HCT116 (cell line): ENCODE measurements at regions not wholly inside any gene's neighbourhood (a gene's known extent, or its start where the extent isn't known, plus 50 kb on each side); places are given as distances from the start of the nearest gene placed in this dataset.

Source experiments
- ATF3 ChIP-seq: IDR thresholded peaks from 2 replicates; pipeline ENCODE4 v1.6.1; 2012
- CBX3 ChIP-seq: IDR thresholded peaks from 2 replicates; pipeline ENCODE4 v1.6.1; 2012; ENCODE audit warnings: low read depth
- CEBPB ChIP-seq: IDR thresholded peaks from 2 replicates; pipeline ENCODE4 v1.6.1; 2012; ENCODE audit warnings: low read depth
- EZH2 ChIP-seq: fragments of 200-600 bp; sonication (generic); IDR thresholded peaks from 2 replicates; pipeline ENCODE4 v1.6.1; 2017; ENCODE audit warnings: antibody characterized with exemption, mixed run types
- EZH2phosphoT487 ChIP-seq: fragments of 200-600 bp; IDR thresholded peaks from 2 replicates; pipeline ENCODE4 v1.6.1; 2018; ENCODE audit warnings: antibody characterized with exemption, borderline replicate concordance
- JUND ChIP-seq: IDR thresholded peaks from 2 replicates; pipeline ENCODE4 v1.6.1; 2012
- POLR2AphosphoS5 ChIP-seq: IDR thresholded peaks from 2 replicates; pipeline ENCODE4 v1.6.1; 2011; ENCODE audit warnings: mild to moderate bottlenecking, low read depth, low read length, moderate library complexity
- SP1 ChIP-seq: IDR thresholded peaks from 2 replicates; pipeline ENCODE4 v1.6.1; 2012; ENCODE audit warnings: low read depth
- TF ChIP-seq, protein P1 (sequence below), 3 experiments: fragments of 200-600 bp in 1 of 3; sonication (generic) in 1 of 3; IDR thresholded peaks in 2 of 3; conservative IDR thresholded peaks in 1 of 3; 2 replicates each; pipeline ENCODE4 v1.5.1; 2012 to 2017; ENCODE audit warnings: low read depth in 2 of 3, low read length in 2 of 3, antibody characterized with exemption in 1 of 3, borderline replicate concordance in 1 of 3, control low read depth in 1 of 3, mild to moderate bottlenecking in 1 of 3, mixed read lengths in 1 of 3, mixed run types in 1 of 3, moderate library complexity in 1 of 3; ENCODE audit not compliant: insufficient read depth in 1 of 3
- TF ChIP-seq, protein P2 (sequence below): IDR thresholded peaks from 2 replicates; pipeline ENCODE4 v1.6.1; 2012; ENCODE audit warnings: low read depth
- TF ChIP-seq, protein P3 (sequence below): IDR thresholded peaks from 2 replicates; pipeline ENCODE4 v1.6.1; 2012

DNA sequence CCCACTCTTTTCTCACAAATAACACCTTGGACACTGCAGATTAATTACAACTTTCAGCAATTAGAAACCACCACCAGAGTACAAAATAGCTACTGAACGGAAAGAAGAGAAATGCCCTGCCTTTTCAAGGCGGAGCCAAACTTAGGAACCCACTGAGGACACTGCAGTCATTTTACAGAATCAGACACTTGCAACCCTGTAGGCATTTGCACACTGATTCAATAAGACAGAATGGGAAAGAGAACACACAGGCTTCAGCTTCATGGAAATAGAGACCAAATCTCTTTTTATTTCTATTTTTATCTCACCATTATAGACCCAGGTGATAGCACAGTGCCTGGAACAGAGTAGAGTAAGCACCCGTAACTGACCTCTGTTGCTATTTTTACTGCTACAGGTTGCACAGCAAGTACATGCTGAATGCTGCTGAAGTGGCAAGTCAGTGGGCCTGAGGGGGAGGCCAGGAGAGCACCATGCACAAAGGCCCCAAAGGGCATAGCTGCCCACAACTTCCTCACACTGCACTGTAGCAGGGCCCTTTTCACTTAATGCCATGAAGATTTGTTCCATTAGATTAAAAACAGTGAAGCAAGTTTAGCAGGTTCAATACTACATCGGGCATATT lies 50.7 kb upstream of the EDARADD start:
- TF ChIP-seq SP1 (no peak), EZH2 (no peak), JUND (no peak), POLR2AphosphoS5 (no peak), CEBPB (no peak), CBX3 (no peak), ATF3 (no peak), EZH2phosphoT487 (no peak)
- TF ChIP-seq, protein P1, sequence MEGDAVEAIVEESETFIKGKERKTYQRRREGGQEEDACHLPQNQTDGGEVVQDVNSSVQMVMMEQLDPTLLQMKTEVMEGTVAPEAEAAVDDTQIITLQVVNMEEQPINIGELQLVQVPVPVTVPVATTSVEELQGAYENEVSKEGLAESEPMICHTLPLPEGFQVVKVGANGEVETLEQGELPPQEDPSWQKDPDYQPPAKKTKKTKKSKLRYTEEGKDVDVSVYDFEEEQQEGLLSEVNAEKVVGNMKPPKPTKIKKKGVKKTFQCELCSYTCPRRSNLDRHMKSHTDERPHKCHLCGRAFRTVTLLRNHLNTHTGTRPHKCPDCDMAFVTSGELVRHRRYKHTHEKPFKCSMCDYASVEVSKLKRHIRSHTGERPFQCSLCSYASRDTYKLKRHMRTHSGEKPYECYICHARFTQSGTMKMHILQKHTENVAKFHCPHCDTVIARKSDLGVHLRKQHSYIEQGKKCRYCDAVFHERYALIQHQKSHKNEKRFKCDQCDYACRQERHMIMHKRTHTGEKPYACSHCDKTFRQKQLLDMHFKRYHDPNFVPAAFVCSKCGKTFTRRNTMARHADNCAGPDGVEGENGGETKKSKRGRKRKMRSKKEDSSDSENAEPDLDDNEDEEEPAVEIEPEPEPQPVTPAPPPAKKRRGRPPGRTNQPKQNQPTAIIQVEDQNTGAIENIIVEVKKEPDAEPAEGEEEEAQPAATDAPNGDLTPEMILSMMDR (IDR thresholded peaks at IDR 0.05 in 2 of 3, conservative IDR thresholded peaks at IDR 0.05 in 1 of 3; ENCODE audit: borderline replicate concordance in 1 of 3, insufficient read depth in 1 of 3, low read depth in 2 of 3, low read length in 2 of 3) = no peak
- TF ChIP-seq, protein P2, sequence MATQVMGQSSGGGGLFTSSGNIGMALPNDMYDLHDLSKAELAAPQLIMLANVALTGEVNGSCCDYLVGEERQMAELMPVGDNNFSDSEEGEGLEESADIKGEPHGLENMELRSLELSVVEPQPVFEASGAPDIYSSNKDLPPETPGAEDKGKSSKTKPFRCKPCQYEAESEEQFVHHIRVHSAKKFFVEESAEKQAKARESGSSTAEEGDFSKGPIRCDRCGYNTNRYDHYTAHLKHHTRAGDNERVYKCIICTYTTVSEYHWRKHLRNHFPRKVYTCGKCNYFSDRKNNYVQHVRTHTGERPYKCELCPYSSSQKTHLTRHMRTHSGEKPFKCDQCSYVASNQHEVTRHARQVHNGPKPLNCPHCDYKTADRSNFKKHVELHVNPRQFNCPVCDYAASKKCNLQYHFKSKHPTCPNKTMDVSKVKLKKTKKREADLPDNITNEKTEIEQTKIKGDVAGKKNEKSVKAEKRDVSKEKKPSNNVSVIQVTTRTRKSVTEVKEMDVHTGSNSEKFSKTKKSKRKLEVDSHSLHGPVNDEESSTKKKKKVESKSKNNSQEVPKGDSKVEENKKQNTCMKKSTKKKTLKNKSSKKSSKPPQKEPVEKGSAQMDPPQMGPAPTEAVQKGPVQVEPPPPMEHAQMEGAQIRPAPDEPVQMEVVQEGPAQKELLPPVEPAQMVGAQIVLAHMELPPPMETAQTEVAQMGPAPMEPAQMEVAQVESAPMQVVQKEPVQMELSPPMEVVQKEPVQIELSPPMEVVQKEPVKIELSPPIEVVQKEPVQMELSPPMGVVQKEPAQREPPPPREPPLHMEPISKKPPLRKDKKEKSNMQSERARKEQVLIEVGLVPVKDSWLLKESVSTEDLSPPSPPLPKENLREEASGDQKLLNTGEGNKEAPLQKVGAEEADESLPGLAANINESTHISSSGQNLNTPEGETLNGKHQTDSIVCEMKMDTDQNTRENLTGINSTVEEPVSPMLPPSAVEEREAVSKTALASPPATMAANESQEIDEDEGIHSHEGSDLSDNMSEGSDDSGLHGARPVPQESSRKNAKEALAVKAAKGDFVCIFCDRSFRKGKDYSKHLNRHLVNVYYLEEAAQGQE = no peak
- TF ChIP-seq, protein P3, sequence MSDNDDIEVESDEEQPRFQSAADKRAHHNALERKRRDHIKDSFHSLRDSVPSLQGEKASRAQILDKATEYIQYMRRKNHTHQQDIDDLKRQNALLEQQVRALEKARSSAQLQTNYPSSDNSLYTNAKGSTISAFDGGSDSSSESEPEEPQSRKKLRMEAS = no peak
